Endothelial cell of umbilical vein (primary cell): ENCODE measurements at regions not wholly inside any gene's neighbourhood (a gene's known extent, or its start where the extent isn't known, plus 50 kb on each side); places are given as distances from the start of the nearest gene placed in this dataset.

Experiments
- BruUV-seq: library from RNA; stranded (reverse); fragments of 400-500 nt; replicated peaks from 2 replicates; lab custom pipeline; 2021; lab: Mats Ljungman, UMichigan
- CTCF ChIA-PET: fragments of 300-600, 350-600 bp; sonication (Branson Sonifier 250); formaldehyde crosslinking; loops from one replicate; lab custom pipeline; 2021; ENCODE audit warnings: antibody characterized with exemption, inconsistent platforms; lab: Charles Lee
- POLR2A ChIA-PET: fragments of 300-600, 350-600 bp; sonication (Branson Sonifier 250); formaldehyde crosslinking; loops from one replicate; lab custom pipeline; 2021; ENCODE audit warnings: antibody characterized with exemption, inconsistent platforms; lab: Charles Lee
- DNase-seq: peaks from one replicate; pipeline ENCODE4 v3.0.0-alpha.2; 2011; ENCODE audit warnings: low read depth, low spot score
- FAIRE-seq: peaks from 2 replicates; lab custom pipeline; 2011; peaks lifted over from hg19 to GRCh38; lab: Jason Lieb, UNC
- H2AFZ ChIP-seq: 2 replicates; pipeline ENCODE4 v1.6.0; 2012; ENCODE audit warnings: low read depth, low read length, control low read depth, inconsistent platforms
- H3K27ac ChIP-seq: 2 replicates; pipeline ENCODE4 v1.5.1; 2011; ENCODE audit warnings: low read depth, mild to moderate bottlenecking, control low read depth, low read length, moderate library complexity; ENCODE audit not compliant: insufficient read depth
- H3K27me3 ChIP-seq, 2 experiments: 2 replicates each; pipeline versions ENCODE4 v1.6.0 to v1.6.1; 2011; ENCODE audit warnings: low read length in 2 of 2, mixed read lengths in 1 of 2; ENCODE audit not compliant: control insufficient read depth in 2 of 2, insufficient read depth in 2 of 2
- H3K36me3 ChIP-seq, 2 experiments: 2 replicates in 1 of 2; 3 replicates in 1 of 2; pipeline ENCODE4 v1.5.1; 2011; ENCODE audit warnings: low read length in 2 of 2, mild to moderate bottlenecking in 1 of 2, moderate library complexity in 1 of 2; ENCODE audit not compliant: control insufficient read depth in 2 of 2, insufficient read depth in 2 of 2; ENCODE audit errors: extremely low read depth in 1 of 2
- H3K4me1 ChIP-seq: 3 replicates; pipeline ENCODE4 v1.5.1; 2011; ENCODE audit warnings: mild to moderate bottlenecking, low read length; ENCODE audit not compliant: control insufficient read depth, insufficient read depth; ENCODE audit errors: extremely low read depth
- H3K4me2 ChIP-seq: 2 replicates; pipeline ENCODE4 v1.6.1; 2011; ENCODE audit warnings: low read length, control low read depth, mixed read lengths; ENCODE audit not compliant: insufficient read depth
- H3K4me3 ChIP-seq, 3 experiments: fragments of 200-600 bp in 1 of 3; sonication (generic), shearing (Covaris generic) in 1 of 3; replicated peaks in 1 of 3; 2 replicates each; pipeline ENCODE4 v1.5.1; 2011 to 2016; ENCODE audit warnings: control low read depth in 3 of 3, low read length in 3 of 3, mild to moderate bottlenecking in 2 of 3, inconsistent platforms in 1 of 3, low read depth in 1 of 3, moderate library complexity in 1 of 3; ENCODE audit not compliant: insufficient read depth in 1 of 3
- H3K79me2 ChIP-seq: 2 replicates; pipeline ENCODE4 v1.6.0; 2012; ENCODE audit warnings: low read length, inconsistent platforms; ENCODE audit not compliant: control insufficient read depth, insufficient read depth
- H3K9ac ChIP-seq: replicated peaks from 2 replicates; pipeline ENCODE3; 2011; ENCODE audit warnings: low read length, control low read depth; ENCODE audit not compliant: insufficient read depth; ENCODE audit errors: extremely low read depth
- H3K9me1 ChIP-seq: replicated peaks from 3 replicates; pipeline ENCODE4 v1.6.0; 2011; ENCODE audit warnings: mild to moderate bottlenecking, low read length; ENCODE audit not compliant: control insufficient read depth, insufficient read depth; ENCODE audit errors: extremely low read depth
- H3K9me3 ChIP-seq: replicated peaks from 2 replicates; pipeline ENCODE4 v1.5.1; 2012; ENCODE audit warnings: low read length, inconsistent platforms; ENCODE audit not compliant: control insufficient read depth, insufficient read depth
- H4K20me1 ChIP-seq: replicated peaks from 2 replicates; pipeline ENCODE3; 2011; ENCODE audit warnings: mild to moderate bottlenecking, low read length; ENCODE audit not compliant: control insufficient read depth, insufficient read depth; ENCODE audit errors: extremely low read depth
- CTCF ChIP-seq, 2 donors: IDR thresholded peaks; 1 replicate in 1 of 2; 2 replicates in 1 of 2; pipeline ENCODE4 v1.5.1; 2011; ENCODE audit warnings: low read length in 2 of 2, mild to moderate bottlenecking in 2 of 2, moderate library complexity in 2 of 2, control low read depth in 1 of 2, inconsistent platforms in 1 of 2, low read depth in 1 of 2; ENCODE audit not compliant: insufficient read depth in 1 of 2; ENCODE audit errors: extremely low read depth in 1 of 2
- FOS ChIP-seq: IDR thresholded peaks from 2 replicates; pipeline ENCODE4 v1.6.1; 2011; ENCODE audit warnings: mild to moderate bottlenecking, low read length, moderate library complexity, borderline replicate concordance; ENCODE audit not compliant: insufficient read depth
- GATA2 ChIP-seq: IDR thresholded peaks from 2 replicates; pipeline ENCODE4 v1.7.0; 2011; ENCODE audit warnings: low read depth, mild to moderate bottlenecking, moderate library complexity, mixed read lengths, low read length; ENCODE audit not compliant: insufficient read length, insufficient read depth
- JUN ChIP-seq: IDR thresholded peaks from 2 replicates; pipeline ENCODE4 v1.6.1; 2011; ENCODE audit warnings: borderline replicate concordance, low read depth; ENCODE audit not compliant: insufficient read length, insufficient read depth
- MAX ChIP-seq: IDR thresholded peaks from 2 replicates; pipeline ENCODE4 v1.6.1; 2011; ENCODE audit not compliant: insufficient read depth, insufficient read length
- POLR2A ChIP-seq: IDR thresholded peaks from 2 replicates; pipeline ENCODE4 v1.6.1; 2012; ENCODE audit warnings: low read depth, mild to moderate bottlenecking, control low read depth, low read length
- POLR2AphosphoS5 ChIP-seq: IDR thresholded peaks from 2 replicates; pipeline ENCODE4 v1.6.1; 2012; ENCODE audit warnings: low read depth, mild to moderate bottlenecking, control low read depth, low read length, moderate library complexity; ENCODE audit not compliant: insufficient read depth
- dilution Hi-C: fragments of 300-500 bp; cut with MboI; formaldehyde crosslinking; loops from one replicate; pipeline ENCODE4 v1.15.0; 2019; ENCODE audit warnings: low sequenced_read_pairs; ENCODE audit not compliant: extremely low pct_ligation_motif_present
- intact Hi-C: fragments of 100-400 bp; cut with micrococcal nuclease; formaldehyde crosslinking; loops from one replicate; pipeline ENCODE4 v1.10.0; 2022

DNA sequence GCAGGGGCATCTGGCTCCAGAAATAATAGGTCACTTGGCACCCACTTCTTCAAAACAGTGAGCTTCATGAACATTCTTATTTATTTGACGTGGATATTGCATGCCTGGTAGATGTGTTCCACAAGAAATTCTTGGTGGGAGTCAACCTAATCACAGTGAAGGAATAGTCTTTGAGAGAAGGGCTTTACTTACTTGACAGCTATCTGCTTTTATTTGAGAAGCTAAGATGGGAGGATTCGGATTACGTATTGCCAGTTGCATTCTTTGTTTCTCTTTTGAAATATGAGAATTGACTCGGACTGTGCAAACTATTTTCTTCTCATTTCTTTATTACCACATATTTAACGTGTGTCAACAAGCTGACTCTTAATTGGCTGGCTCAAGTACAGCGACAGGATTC lies 117.2 kb downstream of the FASLG start:
- Histone ChIP-seq H3K9me1 (no peaks in the 10 kb centered on the region), H3K27ac (no peak overlapping the region), H3K79me2 (no peaks in the 10 kb centered on the region), H3K4me2 (no peak overlapping the region), H3K9ac (no peak overlapping the region), H2AFZ (no peak overlapping the region), H3K4me3 (no peak overlapping the region), H3K36me3 (no peaks in the 10 kb centered on the region), H3K27me3 (no peaks in the 10 kb centered on the region), H3K9me3 (no peaks in the 10 kb centered on the region), H3K4me1 (no peaks in the 10 kb centered on the region), H4K20me1 (no peaks in the 10 kb centered on the region)
- ChIA-PET CTCF (no interaction called here), POLR2A (no interaction called here)
- TF ChIP-seq JUN (no peak), MAX (no peak), POLR2A (no peak), GATA2 (no peak), POLR2AphosphoS5 (no peak), CTCF (IDR thresholded peaks at IDR 0.05; ENCODE audit: extremely low read depth in 1 of 2, insufficient read depth in 1 of 2, low read depth in 1 of 2, low read length in 2 of 2) (no peak), FOS (no peak)
- no TSS peak for BruUV-seq
- intact Hi-C loops (no loop called here), dilution Hi-C loops (no loop called here)
- no peak for FAIRE-seq
- DNase-seq = no peak
